Neural cell (in vitro differentiated cells): ENCODE measurements at regions not wholly inside any gene's neighbourhood (a gene's known extent, or its start where the extent isn't known, plus 50 kb on each side); places are given as distances from the start of the nearest gene placed in this dataset.

Source experiments
- EP300 ChIP-seq: fragments of 450-650 bp; conservative IDR thresholded peaks from 2 replicates; pipeline ENCODE4 v1.6.1; 2014; ENCODE audit warnings: antibody characterized with exemption, mild to moderate bottlenecking, moderate library complexity; ENCODE audit not compliant: poor library complexity, severe bottlenecking
- EZH2 ChIP-seq: fragments of 200-600, 300-800 bp; shearing (Covaris generic), sonication (generic); IDR thresholded peaks from 2 replicates; pipeline ENCODE4 v1.6.1; 2014; ENCODE audit warnings: antibody characterized with exemption, low read length, borderline replicate concordance, mild to moderate bottlenecking; ENCODE audit not compliant: insufficient read depth, poor library complexity, severe bottlenecking
- MXI1 ChIP-seq: fragments of 450-650 bp; conservative IDR thresholded peaks from 2 replicates; pipeline ENCODE4 v1.6.1; 2014; ENCODE audit warnings: antibody characterized with exemption, mild to moderate bottlenecking; ENCODE audit not compliant: poor library complexity, severe bottlenecking
- POLR2AphosphoS5 ChIP-seq: IDR thresholded peaks from 2 replicates; pipeline ENCODE4 v1.6.1; 2012
- RAD21 ChIP-seq: fragments of 450-650 bp; conservative IDR thresholded peaks from 2 replicates; pipeline ENCODE4 v1.6.1; 2014; ENCODE audit warnings: antibody characterized with exemption, mild to moderate bottlenecking, moderate library complexity
- SMC3 ChIP-seq: fragments of 450-650 bp; conservative IDR thresholded peaks from 2 replicates; pipeline ENCODE4 v1.6.1; 2014; ENCODE audit warnings: antibody characterized with exemption, mild to moderate bottlenecking, moderate library complexity; ENCODE audit not compliant: poor library complexity
- TF ChIP-seq, protein P1 (sequence below): fragments of 450-650 bp; IDR thresholded peaks from 2 replicates; pipeline ENCODE4 v1.5.1; 2014; ENCODE audit warnings: antibody characterized with exemption, mild to moderate bottlenecking, moderate library complexity; ENCODE audit not compliant: poor library complexity, severe bottlenecking
- TF ChIP-seq, protein P2 (sequence below): IDR thresholded peaks from 2 replicates; pipeline ENCODE4 v1.6.1; 2012; ENCODE audit warnings: borderline replicate concordance

DNA sequence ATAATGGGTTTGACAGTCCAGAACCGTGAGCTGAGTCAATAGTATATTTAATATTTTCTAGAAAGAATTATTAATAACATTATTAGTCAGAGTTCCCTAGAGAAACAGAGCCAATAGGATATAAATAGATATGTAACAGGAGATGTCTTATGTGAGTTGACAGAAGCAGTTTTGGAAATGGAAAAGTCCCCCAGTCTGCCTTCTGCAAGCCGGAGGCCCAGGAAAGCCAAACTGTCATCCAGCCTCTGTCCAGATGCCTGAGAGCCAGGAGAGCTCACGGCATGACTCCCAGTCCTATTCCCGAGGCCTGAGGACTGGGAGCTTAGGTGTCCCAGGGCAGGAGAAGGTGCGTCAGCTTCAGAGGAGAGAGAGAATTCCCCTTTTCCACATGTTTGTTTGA lies 286.4 kb upstream of the ADARB2 start:
- no peak for TF ChIP-seq EP300
- TF ChIP-seq, protein P1, sequence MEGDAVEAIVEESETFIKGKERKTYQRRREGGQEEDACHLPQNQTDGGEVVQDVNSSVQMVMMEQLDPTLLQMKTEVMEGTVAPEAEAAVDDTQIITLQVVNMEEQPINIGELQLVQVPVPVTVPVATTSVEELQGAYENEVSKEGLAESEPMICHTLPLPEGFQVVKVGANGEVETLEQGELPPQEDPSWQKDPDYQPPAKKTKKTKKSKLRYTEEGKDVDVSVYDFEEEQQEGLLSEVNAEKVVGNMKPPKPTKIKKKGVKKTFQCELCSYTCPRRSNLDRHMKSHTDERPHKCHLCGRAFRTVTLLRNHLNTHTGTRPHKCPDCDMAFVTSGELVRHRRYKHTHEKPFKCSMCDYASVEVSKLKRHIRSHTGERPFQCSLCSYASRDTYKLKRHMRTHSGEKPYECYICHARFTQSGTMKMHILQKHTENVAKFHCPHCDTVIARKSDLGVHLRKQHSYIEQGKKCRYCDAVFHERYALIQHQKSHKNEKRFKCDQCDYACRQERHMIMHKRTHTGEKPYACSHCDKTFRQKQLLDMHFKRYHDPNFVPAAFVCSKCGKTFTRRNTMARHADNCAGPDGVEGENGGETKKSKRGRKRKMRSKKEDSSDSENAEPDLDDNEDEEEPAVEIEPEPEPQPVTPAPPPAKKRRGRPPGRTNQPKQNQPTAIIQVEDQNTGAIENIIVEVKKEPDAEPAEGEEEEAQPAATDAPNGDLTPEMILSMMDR = no peak
- TF ChIP-seq RAD21 = no peak
- no peak for TF ChIP-seq MXI1
- no peak for TF ChIP-seq SMC3
- no peak for TF ChIP-seq EZH2
- TF ChIP-seq, protein P2, sequence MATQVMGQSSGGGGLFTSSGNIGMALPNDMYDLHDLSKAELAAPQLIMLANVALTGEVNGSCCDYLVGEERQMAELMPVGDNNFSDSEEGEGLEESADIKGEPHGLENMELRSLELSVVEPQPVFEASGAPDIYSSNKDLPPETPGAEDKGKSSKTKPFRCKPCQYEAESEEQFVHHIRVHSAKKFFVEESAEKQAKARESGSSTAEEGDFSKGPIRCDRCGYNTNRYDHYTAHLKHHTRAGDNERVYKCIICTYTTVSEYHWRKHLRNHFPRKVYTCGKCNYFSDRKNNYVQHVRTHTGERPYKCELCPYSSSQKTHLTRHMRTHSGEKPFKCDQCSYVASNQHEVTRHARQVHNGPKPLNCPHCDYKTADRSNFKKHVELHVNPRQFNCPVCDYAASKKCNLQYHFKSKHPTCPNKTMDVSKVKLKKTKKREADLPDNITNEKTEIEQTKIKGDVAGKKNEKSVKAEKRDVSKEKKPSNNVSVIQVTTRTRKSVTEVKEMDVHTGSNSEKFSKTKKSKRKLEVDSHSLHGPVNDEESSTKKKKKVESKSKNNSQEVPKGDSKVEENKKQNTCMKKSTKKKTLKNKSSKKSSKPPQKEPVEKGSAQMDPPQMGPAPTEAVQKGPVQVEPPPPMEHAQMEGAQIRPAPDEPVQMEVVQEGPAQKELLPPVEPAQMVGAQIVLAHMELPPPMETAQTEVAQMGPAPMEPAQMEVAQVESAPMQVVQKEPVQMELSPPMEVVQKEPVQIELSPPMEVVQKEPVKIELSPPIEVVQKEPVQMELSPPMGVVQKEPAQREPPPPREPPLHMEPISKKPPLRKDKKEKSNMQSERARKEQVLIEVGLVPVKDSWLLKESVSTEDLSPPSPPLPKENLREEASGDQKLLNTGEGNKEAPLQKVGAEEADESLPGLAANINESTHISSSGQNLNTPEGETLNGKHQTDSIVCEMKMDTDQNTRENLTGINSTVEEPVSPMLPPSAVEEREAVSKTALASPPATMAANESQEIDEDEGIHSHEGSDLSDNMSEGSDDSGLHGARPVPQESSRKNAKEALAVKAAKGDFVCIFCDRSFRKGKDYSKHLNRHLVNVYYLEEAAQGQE = no peak
- no peak for TF ChIP-seq POLR2AphosphoS5
